GM23338 (cell line): ENCODE measurements at regions not wholly inside any gene's neighbourhood (a gene's known extent, or its start where the extent isn't known, plus 50 kb on each side); places are given as distances from the start of the nearest gene placed in this dataset.

Experiments
- CREB1 ChIP-seq: fragments of 250-450 bp; sonication (Bioruptor Pico); IDR thresholded peaks from 2 replicates; pipeline ENCODE4 v1.5.0; 2020; ENCODE audit warnings: low read depth, mild to moderate bottlenecking, moderate library complexity
- ETS1 ChIP-seq: IDR thresholded peaks from 2 replicates; pipeline ENCODE4 v1.6.1; 2016; ENCODE audit warnings: antibody characterized with exemption
- EZH2 ChIP-seq: fragments of 200-600 bp; sonication (generic); IDR thresholded peaks from one replicate; pipeline ENCODE4 v1.8.0; 2017; ENCODE audit warnings: antibody characterized with exemption, mild to moderate bottlenecking, low read depth; ENCODE audit not compliant: unreplicated experiment
- EZH2phosphoT487 ChIP-seq: fragments of 200-600 bp; sonication (generic); IDR thresholded peaks from one replicate; pipeline ENCODE4 v1.8.1; 2018; ENCODE audit warnings: antibody characterized with exemption; ENCODE audit not compliant: unreplicated experiment
- JUNB ChIP-seq: IDR thresholded peaks from one replicate; pipeline ENCODE4 v1.6.1; 2016; ENCODE audit warnings: antibody characterized with exemption; ENCODE audit not compliant: unreplicated experiment
- POLR2AphosphoS5 ChIP-seq: IDR thresholded peaks from 2 replicates; pipeline ENCODE4 v1.6.1; 2016; ENCODE audit warnings: antibody characterized with exemption, low read depth
- REST ChIP-seq: IDR thresholded peaks from one replicate; pipeline ENCODE4 v1.6.1; 2018; ENCODE audit warnings: antibody characterized with exemption; ENCODE audit not compliant: unreplicated experiment
- ZNF114 ChIP-seq: fragments of 250-450 bp; sonication (Bioruptor Pico); IDR thresholded peaks from 2 replicates; pipeline ENCODE4 v1.5.0; 2020; ENCODE audit warnings: mild to moderate bottlenecking, moderate library complexity
- TF ChIP-seq, protein P1 (sequence below), 2 experiments: fragments of 200-600 bp in 1 of 2; sonication (generic) in 1 of 2; conservative IDR thresholded peaks; 2 replicates each; pipeline versions ENCODE4 v1.5.1 to v1.6.1; 2016 to 2017; ENCODE audit warnings: antibody characterized with exemption in 2 of 2, low read depth in 2 of 2, mild to moderate bottlenecking in 2 of 2, moderate library complexity in 1 of 2

DNA sequence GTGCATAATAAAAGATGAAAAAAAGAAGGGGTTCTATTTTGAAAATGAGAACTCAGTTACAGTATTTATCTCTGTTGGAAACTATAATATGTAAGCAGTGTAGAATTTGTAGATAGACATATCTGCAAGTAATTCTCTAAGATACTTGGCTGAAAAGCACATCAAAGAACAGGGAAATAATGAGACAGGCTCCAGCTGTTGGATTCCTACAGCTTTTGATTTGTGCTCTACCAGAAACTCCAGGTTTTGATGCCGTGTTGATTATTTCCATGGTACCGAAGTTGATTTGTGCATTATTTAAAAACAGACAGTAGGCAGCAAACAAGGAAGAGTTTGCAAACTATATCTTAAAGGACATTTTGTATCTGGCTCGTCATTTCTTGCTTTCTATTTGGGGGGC, 2098.7 kb upstream of the WWC1 start:
- TF ChIP-seq EZH2 = no peak
- TF ChIP-seq, protein P1, sequence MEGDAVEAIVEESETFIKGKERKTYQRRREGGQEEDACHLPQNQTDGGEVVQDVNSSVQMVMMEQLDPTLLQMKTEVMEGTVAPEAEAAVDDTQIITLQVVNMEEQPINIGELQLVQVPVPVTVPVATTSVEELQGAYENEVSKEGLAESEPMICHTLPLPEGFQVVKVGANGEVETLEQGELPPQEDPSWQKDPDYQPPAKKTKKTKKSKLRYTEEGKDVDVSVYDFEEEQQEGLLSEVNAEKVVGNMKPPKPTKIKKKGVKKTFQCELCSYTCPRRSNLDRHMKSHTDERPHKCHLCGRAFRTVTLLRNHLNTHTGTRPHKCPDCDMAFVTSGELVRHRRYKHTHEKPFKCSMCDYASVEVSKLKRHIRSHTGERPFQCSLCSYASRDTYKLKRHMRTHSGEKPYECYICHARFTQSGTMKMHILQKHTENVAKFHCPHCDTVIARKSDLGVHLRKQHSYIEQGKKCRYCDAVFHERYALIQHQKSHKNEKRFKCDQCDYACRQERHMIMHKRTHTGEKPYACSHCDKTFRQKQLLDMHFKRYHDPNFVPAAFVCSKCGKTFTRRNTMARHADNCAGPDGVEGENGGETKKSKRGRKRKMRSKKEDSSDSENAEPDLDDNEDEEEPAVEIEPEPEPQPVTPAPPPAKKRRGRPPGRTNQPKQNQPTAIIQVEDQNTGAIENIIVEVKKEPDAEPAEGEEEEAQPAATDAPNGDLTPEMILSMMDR (conservative IDR thresholded peaks at IDR 0.05; ENCODE audit: low read depth in 2 of 2) = no peak
- TF ChIP-seq EZH2phosphoT487 = no peak
- no peak for TF ChIP-seq REST
- no peak for TF ChIP-seq ETS1
- TF ChIP-seq POLR2AphosphoS5 = no peak
- no peak for TF ChIP-seq CREB1 (CRISPR knock-in tag)
- no peak for TF ChIP-seq JUNB
- TF ChIP-seq ZNF114 = no peak
